ENCODE measurements at regions not wholly inside any gene's neighbourhood (a gene's known extent, or its start where the extent isn't known, plus 50 kb on each side); places are given as distances from the start of the nearest gene placed in this dataset.
"Not testable (repeated sequence)": the region's sequence is repeated elsewhere in the genome, so short reads cannot be mapped to it uniquely, and the experiment has no call there.

DNA sequence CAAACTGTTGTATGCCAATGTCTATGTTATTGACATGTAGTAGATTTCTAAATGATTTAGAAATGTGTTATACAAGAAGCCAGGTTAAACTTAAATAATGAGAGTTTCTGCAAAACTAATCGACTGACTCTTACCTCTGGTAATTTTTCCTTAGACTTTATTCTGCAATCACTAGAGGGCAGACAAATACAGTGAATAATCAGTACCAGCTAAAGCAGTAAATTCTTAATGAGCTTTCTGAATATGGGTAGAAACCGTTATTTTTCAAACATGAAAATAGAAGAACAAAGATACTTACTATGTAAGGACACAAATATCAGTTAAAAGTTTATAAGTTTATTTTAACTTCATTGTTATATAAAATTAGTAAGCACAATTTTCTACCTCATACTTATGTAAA, 97.9 kb upstream of the RGS1 start:
- no peak for DNase-seq

GRCh38 chr1:192485692-192486436, 89.7 kb upstream of the RGS1 start:
- no peak for DNase-seq

GRCh38 chr1:192488058-192488457, 87.5 kb upstream of the RGS1 start:
- DNase-seq = no peak

GRCh38 chr1:192489047-192489446, 86.5 kb upstream of the RGS1 start:
- no peak for DNase-seq

- DNase-seq = no peak
Measured at GRCh38 chr1:192489748-192490147, 85.8 kb upstream of the RGS1 start.

- DNase-seq = no peak
Measured at GRCh38 chr1:192491804-192492554, 83.6 kb upstream of the RGS1 start.

GRCh38 chr1:192493584-192493983, 82.0 kb upstream of the RGS1 start:
- DNase-seq = no peak

DNA sequence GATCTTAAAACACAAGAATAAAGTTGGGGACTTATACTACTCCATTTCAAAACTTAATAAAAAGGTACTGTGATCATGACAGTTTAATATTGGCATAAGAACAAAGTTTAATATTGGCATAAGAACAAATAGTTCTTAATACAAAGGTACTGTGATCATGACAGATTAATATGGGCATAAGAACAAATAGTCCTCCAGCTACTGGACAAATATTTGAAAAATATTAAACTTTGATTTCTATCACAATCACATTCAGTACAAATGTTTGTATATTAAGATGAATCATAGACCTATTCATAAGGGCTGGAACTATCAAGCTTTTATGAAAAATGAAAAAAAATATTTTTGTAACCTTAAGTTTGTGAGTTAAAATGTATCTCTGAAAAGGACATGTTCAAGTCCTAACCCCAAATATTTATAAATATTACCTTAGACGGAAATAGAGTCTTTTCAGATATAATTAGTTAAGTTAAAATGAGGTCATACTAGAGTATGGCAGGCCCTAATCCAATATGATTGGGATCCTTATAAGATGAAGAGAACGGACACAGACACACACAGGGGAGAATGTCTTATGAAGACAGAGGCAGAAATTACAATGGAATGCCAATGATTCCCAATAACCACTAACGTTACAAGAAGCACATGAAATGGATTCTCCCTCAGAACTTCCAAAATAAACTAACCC, 79.1 kb upstream of the RGS1 start:
- no peak for DNase-seq

- DNase-seq = no peak
Measured at GRCh38 chr1:192497214-192497794, 78.3 kb upstream of the RGS1 start.

DNA sequence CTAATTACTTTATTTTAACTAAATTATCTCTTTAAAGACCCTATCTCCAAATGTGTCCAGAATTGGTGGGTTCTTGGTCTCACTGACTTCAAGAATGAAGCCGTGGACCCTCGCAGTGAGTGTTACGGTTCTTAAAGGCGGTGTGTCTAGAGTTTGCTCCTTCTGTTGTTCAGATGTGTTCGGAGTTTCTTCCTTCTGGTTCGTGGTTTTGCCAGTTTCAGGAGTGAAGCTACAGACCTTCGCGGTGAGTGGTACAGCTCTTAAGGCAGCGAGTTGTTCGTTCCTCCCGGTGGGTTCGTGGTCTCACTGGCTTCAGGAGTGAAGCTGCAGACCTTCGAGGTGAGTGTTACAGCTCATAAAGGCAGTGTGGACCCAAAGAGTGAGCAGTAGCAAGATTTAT, 77.5 kb upstream of the RGS1 start:
- DNase-seq = not testable (repeated sequence)

GRCh38 chr1:192499061-192499581, 76.5 kb upstream of the RGS1 start:
- not testable (repeated sequence) for DNase-seq

DNA sequence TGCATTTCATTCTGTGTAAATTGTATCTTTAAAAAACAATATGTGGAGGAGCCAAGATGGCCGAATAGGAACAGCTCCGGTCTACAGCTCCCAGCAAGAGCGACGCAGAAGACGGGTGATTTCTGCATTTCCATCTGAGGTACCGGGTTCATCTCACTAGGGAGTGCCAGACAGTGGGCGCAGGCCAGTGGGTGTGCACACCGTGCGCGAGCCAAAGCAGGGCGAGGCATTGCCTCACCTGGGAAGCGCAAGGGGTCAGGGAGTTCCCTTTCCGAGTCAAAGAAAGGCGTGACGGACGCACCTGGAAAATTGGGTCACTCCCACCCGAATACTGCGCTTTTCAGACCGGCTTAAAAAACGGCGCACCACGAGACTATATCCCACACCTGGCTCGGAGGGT, 75.0 kb upstream of the RGS1 start:
- DNase-seq = not testable (repeated sequence)

GRCh38 chr1:192506741-192507155, 68.8 kb upstream of the RGS1 start:
- no peak for DNase-seq

DNA sequence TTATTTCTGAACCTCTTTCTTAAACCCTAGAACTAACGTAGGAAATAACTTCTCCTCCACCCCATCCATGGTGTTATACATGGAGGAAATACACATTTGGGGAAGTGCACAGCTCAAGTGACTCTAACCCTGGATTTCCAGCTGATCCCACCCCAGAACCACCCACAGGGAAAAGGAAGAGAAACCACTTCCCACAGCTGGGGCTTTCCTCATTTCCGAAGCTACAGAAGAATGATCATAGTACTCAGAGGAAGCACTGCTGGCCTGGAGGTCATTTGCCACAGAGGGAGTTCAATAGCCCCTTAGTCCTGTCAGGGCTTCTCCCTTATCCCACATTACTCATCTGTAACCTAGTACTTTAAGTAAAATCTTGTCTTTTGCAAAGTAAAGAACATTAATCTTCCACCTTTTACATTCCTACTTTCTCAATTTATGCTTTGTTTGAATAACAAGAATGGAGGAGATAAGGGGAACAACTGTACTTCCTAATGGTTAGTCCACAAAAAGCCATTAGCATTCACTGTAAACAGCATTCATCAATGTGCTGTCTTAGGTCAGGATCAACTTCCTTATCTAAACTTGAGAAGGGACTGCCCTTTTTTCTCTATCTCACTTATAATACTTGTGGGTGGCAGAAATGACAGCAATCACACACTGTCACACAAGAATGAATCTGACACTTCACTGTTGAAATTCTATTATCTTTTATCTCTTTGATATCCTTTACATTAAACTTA, 63.0 kb upstream of the RGS1 start:
- DNase-seq = no peak

- DNase-seq = no peak
Measured at GRCh38 chr1:192513196-192513595, 62.4 kb upstream of the RGS1 start.

- no peak for DNase-seq
Measured at GRCh38 chr1:192513697-192514096, 61.9 kb upstream of the RGS1 start.

DNA sequence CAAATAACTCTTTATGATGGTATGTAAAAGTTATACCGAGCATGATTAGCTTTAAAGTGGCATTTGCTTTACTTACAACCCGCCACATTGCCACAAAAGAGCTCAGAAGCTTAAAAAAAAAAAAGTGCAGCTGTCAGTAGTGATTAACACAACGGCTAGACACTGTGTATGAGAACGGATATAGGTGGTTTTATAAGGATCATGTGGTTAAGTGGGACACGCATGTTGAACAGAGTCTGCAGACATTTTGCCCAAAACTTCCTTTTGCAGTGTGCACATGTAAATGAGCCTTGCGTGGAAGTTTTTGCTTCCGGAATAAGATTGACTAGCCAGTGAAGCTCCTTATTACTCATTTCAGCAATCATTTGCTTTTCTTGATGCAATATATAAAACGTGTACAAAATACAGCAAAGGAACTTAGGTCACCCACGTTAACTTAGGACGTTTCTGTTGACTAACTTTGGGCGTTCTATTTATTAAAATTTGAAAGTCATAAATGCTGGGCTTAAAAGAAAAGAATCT, 58.7 kb upstream of the RGS1 start:
- DNase-seq = peak; percentile 20 to 44

DNA sequence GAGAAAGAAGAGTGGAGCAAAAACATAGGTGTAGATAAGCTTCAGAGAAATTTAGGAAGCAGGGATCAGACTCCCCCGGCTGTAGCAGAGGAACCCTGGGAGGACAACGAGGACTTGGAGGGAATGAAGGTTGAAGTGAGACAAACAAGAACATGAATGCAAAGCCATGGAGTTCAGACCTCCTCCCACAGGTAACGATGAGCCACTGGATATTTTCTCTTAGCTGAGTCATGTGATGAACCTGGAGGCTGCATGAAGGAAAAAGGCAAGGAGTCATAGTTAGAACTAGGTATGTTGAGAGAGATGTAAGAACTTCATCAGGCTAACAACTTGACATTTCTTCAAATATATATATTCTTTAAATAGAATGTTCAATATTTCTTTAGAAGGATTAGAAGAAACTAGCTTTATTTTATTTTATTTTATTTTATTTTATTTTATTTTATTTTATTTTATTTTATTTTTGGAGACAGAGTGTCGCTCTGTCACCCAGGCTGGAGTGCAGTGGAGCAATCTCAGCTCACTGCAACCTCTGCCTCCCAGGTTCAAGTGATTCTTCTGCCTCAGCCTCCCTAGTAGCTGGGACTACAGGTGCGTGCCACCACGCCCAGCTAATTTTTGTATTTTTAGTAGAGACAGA, 57.7 kb upstream of the RGS1 start:
- not testable (repeated sequence) for DNase-seq

- DNase-seq = no peak
Measured at GRCh38 chr1:192518700-192519099, 56.9 kb upstream of the RGS1 start.

- DNase-seq = no peak
Measured at GRCh38 chr1:192521734-192522133, 53.8 kb upstream of the RGS1 start.

DNA sequence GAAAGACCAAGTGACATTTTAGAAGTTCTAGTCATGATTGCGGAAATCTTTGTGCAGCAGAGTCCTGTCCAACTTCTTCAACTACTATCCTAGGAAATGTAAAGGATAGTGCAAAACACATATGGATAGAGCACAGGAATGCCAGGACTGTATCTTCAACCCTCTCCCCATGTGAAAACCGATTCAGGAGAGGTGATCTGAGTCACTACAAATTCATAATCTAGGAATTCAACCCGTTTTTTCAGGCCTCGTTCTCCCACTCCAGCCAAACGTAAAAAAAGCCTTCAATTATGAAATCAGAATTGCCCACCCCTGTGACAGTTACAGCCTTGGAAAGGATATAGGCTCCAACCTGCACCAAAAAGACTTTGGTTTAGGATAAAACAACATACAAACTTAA, 52.9 kb upstream of the RGS1 start:
- DNase-seq = no peak

DNA sequence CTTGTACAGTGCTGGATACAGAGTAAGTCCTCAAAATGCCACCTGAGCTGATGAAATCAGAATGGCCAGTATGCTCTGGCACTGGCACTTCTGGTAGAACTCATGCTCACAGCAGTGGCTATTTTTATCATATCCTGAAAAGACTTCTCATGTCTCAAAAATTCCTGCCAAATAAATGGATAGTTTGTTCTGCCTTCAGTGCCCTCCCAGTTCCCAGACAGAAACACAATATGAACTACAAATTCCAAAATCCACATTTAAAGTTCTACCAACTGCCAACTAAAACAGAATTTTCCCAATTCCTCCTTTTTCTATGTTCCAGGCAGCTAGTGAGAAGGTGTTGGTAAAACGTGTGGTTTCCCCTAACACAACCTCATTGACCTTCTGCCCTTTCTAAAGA, 51.4 kb upstream of the RGS1 start:
- no peak for DNase-seq
